Left lobe of liver (tissue), 2 donors: ENCODE measurements at regions not wholly inside any gene's neighbourhood (a gene's known extent, or its start where the extent isn't known, plus 50 kb on each side); places are given as distances from the start of the nearest gene placed in this dataset.

ENCODE experiments used
- ATAC-seq: fragments of 200-7000 bp; cut with Tn5 transposase; one replicate; pipeline ENCODE4 v1.9.1; 2020; ENCODE audit warnings: mild to moderate bottlenecking, moderate library complexity
- DNase-seq: peaks from one replicate; pipeline ENCODE4 v3.0.0-alpha.2; 2020; ENCODE audit warnings: low spot score
- donor health status: DM: no; HTN: no; CAD: no; lungs with moderate emphysema.
- donor health status: DM: no; HTN: yes; CAD: no.

GRCh38 chr5:105978011-105978410, 1692.7 kb downstream of the EFNA5 start:
- no peak for DNase-seq
- no peak for ATAC-seq

GRCh38 chr5:105977163-105977562, 1693.6 kb downstream of the EFNA5 start:
- no peak for ATAC-seq
- DNase-seq = no peak

GRCh38 chr5:105970919-105971318, 1699.8 kb downstream of the EFNA5 start:
- DNase-seq (no peak), ATAC-seq (no peak)

- no peak for ATAC-seq
- no peak for DNase-seq
Observed at GRCh38 chr5:105968981-105969380, 1701.8 kb downstream of the EFNA5 start.

GRCh38 chr5:105963696-105964255, 1707.0 kb downstream of the EFNA5 start:
- ATAC-seq (no peak), DNase-seq (no peak)

GRCh38 chr5:105961572-105961971, 1709.2 kb downstream of the EFNA5 start:
- ATAC-seq (no peak), DNase-seq (no peak)

GRCh38 chr5:105956456-105957196, 1714.1 kb downstream of the EFNA5 start:
- ATAC-seq (no peak), DNase-seq (no peak)

- no peak for DNase-seq
Observed at GRCh38 chr5:105954341-105954740, 1716.4 kb downstream of the EFNA5 start.

GRCh38 chr5:105953616-105954015, 1717.1 kb downstream of the EFNA5 start:
- no peak for ATAC-seq
- no peak for DNase-seq

More at GRCh38 chr5:105954341-105954740, 1716.4 kb downstream of the EFNA5 start:
- ATAC-seq = no peak

GRCh38 chr5:105952875-105953274, 1717.9 kb downstream of the EFNA5 start:
- no peak for DNase-seq
- ATAC-seq = no peak

- ATAC-seq (no peak), DNase-seq (no peak)
Observed at GRCh38 chr5:105947461-105947860, 1723.3 kb downstream of the EFNA5 start.

GRCh38 chr5:105945203-105945972, 1725.3 kb downstream of the EFNA5 start:
- no peak for DNase-seq
- ATAC-seq = no peak

- no peak for ATAC-seq
- no peak for DNase-seq
Observed at GRCh38 chr5:105940181-105940580, 1730.6 kb downstream of the EFNA5 start.

- DNase-seq (no peak), ATAC-seq (no peak)
Observed at GRCh38 chr5:105934171-105934570, 1736.6 kb downstream of the EFNA5 start.

GRCh38 chr5:105931881-105932421, 1738.8 kb downstream of the EFNA5 start:
- no peak for DNase-seq
- ATAC-seq = no peak

GRCh38 chr5:105929858-105930257, 1740.9 kb downstream of the EFNA5 start:
- no peak for DNase-seq

GRCh38 chr5:105924366-105924765, 1746.4 kb downstream of the EFNA5 start:
- DNase-seq (no peak), ATAC-seq (no peak)

More at GRCh38 chr5:105929858-105930257, 1740.9 kb downstream of the EFNA5 start:
- ATAC-seq = no peak

- ATAC-seq = no peak
- no peak for DNase-seq
Observed at GRCh38 chr5:105922574-105922973, 1748.2 kb downstream of the EFNA5 start.

- DNase-seq = no peak
- ATAC-seq = no peak
Observed at GRCh38 chr5:105922080-105922479, 1748.7 kb downstream of the EFNA5 start.

- no peak for DNase-seq
Observed at GRCh38 chr5:105917189-105917588, 1753.5 kb downstream of the EFNA5 start.

GRCh38 chr5:105907016-105907415, 1763.7 kb downstream of the EFNA5 start:
- ATAC-seq (no peak), DNase-seq (no peak)

More at GRCh38 chr5:105917189-105917588, 1753.5 kb downstream of the EFNA5 start:
- ATAC-seq = no peak

GRCh38 chr5:105905392-105905791, 1765.3 kb downstream of the EFNA5 start:
- ATAC-seq (no peak), DNase-seq (no peak)
